ENCODE measurements at regions not wholly inside any gene's neighbourhood (a gene's known extent, or its start where the extent isn't known, plus 50 kb on each side); places are given as distances from the start of the nearest gene placed in this dataset.
"Not testable (repeated sequence)": the region's sequence is repeated elsewhere in the genome, so short reads cannot be mapped to it uniquely, and the experiment has no call there.

DNA sequence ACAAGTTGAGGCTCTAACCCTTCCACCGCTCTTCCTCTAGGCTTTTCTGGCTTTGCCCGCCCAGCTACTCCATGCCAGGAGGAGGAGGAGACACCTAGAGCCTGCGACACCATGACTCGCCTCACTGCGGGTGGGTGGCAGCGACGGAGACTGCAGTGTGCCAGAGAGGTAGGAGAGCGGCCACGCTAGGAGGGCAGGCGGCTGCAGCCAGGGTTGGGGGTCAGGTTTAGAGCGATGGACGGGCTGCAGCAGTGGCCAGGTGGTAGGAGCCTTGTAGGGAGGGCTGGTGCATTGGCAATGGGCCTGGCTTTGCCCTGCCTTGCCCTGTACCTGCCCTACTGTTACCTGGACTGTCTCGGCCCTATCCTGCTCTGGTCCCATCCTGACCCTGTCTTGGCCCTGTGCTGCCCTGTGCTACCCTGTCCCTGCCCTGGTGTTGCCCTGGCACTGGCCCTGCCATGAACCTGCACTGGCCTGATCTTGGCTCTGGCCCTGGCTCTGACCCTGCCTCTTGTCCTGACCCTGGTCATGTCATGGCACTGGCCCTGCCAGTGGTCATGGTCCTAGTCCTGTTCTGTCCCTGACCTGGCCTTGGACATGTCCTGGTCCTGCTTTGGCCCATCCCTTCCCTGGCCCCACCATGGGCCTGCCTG is 2890.1 kb upstream of the TEKT4 start:
- not testable (repeated sequence) for TF ChIP-seq POLR2AphosphoS5 (IDR thresholded peaks at IDR 0.05)
- TF ChIP-seq, protein P1, sequence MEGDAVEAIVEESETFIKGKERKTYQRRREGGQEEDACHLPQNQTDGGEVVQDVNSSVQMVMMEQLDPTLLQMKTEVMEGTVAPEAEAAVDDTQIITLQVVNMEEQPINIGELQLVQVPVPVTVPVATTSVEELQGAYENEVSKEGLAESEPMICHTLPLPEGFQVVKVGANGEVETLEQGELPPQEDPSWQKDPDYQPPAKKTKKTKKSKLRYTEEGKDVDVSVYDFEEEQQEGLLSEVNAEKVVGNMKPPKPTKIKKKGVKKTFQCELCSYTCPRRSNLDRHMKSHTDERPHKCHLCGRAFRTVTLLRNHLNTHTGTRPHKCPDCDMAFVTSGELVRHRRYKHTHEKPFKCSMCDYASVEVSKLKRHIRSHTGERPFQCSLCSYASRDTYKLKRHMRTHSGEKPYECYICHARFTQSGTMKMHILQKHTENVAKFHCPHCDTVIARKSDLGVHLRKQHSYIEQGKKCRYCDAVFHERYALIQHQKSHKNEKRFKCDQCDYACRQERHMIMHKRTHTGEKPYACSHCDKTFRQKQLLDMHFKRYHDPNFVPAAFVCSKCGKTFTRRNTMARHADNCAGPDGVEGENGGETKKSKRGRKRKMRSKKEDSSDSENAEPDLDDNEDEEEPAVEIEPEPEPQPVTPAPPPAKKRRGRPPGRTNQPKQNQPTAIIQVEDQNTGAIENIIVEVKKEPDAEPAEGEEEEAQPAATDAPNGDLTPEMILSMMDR (IDR thresholded peaks at IDR 0.05) = not testable (repeated sequence)

All from upper lobe of left lung (tissue), 4 donors.